ENCODE measurements at regions not wholly inside any gene's neighbourhood (a gene's known extent, or its start where the extent isn't known, plus 50 kb on each side); places are given as distances from the start of the nearest gene placed in this dataset.

DNA sequence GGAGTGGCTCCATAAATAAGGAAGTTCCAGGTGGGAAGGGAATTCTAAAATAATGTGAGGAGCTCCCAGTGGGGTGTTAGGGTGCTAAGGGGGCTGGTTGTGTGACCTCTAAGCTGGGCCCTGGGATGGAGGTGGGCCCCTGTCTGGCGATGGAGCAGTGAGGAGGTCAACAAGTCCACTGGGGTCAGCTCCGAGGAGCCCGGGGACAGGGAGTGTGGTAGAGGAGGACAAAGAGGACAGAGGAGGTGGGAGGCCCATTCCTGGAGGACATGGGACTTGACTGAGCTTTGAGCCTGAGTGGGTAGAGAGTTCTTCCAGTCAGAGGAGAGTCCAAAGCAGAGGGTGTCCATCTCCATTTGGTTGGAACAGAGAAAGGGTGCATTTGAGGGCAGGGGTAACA lies 390.2 kb downstream of the TSHZ3 start:
- CTCF ChIA-PET (ENCODE audit: partially characterized antibody), result interaction anchor here (1.3 to 1.5 kb wide), 2 partner anchors 96 to 116 kb away, joined by 3 read pairs; no protein-coding TSS in a partner anchor
- no peak for DNase-seq (ENCODE audit: low read depth in 1 of 2, low spot score in 2 of 2)
- H2AK5ac ChIP-seq (ENCODE audit: low read depth, low read length), result no peak overlapping the region

More for the DNA sequence above, 390.2 kb downstream of the TSHZ3 start:
- no peaks in the 10 kb centered on the region for H3K36me3 ChIP-seq (ENCODE audit: control insufficient read depth in 2 of 4, insufficient read depth in 4 of 4, low read length in 3 of 4)
- H3K79me2 ChIP-seq (ENCODE audit: control insufficient read depth in 1 of 2, insufficient read depth in 2 of 2, low read length in 2 of 2), result no peaks in the 10 kb centered on the region
- H4K91ac ChIP-seq (replicated peaks; ENCODE audit: insufficient read length, low read length), result no peak overlapping the region
- POLR2A ChIA-PET (ENCODE audit: partially characterized antibody), result no interaction called here
- H2BK12ac ChIP-seq (ENCODE audit: low read depth, low read length), result no peak overlapping the region
- H3K27me3 ChIP-seq (replicated peaks in 1 of 4; ENCODE audit: control insufficient read depth in 3 of 4, extremely low read depth in 1 of 4, insufficient read depth in 3 of 4, low read length in 3 of 4), result no peaks in the 10 kb centered on the region
- H3K4me2 ChIP-seq (ENCODE audit: insufficient read depth in 1 of 2, low read depth in 2 of 2, low read length in 2 of 2), result no peak overlapping the region
- no peak overlapping the region for H3K18ac ChIP-seq (ENCODE audit: extremely low read depth, low read length)
- H3K23me2 ChIP-seq (ENCODE audit: low read depth, low read length), result no peaks in the 10 kb centered on the region
- no peak overlapping the region for H4K8ac ChIP-seq (ENCODE audit: extremely low read depth, insufficient read depth, low read length)
- no peak overlapping the region for H2BK120ac ChIP-seq (replicated peaks; ENCODE audit: low read depth, low read length)
- no peaks in the 10 kb centered on the region for H3K9me3 ChIP-seq (ENCODE audit: insufficient read depth in 2 of 2, low read depth in 1 of 2, low read length in 1 of 2)
- H2BK5ac ChIP-seq (ENCODE audit: low read depth, low read length), result no peak overlapping the region
- H2BK20ac ChIP-seq (ENCODE audit: low read length), result no peak overlapping the region
- no peak for FAIRE-seq
- H3K56ac ChIP-seq (replicated peaks; ENCODE audit: insufficient read length, low read depth, low read length), result no peak overlapping the region
- no peak overlapping the region for H4K5ac ChIP-seq (ENCODE audit: insufficient read length, low read depth, low read length)
- H3K4me1 ChIP-seq (replicated peaks in 1 of 4; ENCODE audit: control insufficient read depth in 3 of 4, insufficient read depth in 4 of 4, low read length in 3 of 4), result peaks cover 0 to 6% (median 3%) of the 10 kb centered on the region in 4 experiments; a peak in 4 of 7 replicates
- no peak overlapping the region for H3K4ac ChIP-seq (replicated peaks; ENCODE audit: insufficient read length, low read depth, low read length)
- no peak overlapping the region for H2BK15ac ChIP-seq (ENCODE audit: low read length)
- H4K20me1 ChIP-seq (replicated peaks in 1 of 2; ENCODE audit: control insufficient read depth in 1 of 2, insufficient read depth in 2 of 2, low read length in 2 of 2), result no peaks in the 10 kb centered on the region
- H3K14ac ChIP-seq (ENCODE audit: insufficient read length), result no peak overlapping the region
- 88% methylated on average over 3 of the region's 3 CpGs; no CpG with 5 or more reads in 1 of the 2 experiments for WGBS, 2 experiments (ENCODE audit: extremely low coverage in 1 of 2, insufficient coverage in 1 of 2, insufficient read length in 1 of 2, insufficient replicate concordance in 2 of 2, low coverage in 1 of 2, low lambda C conversion rate in 2 of 2, missing lambda C conversion rate in 1 of 2)
- TF ChIP-seq RBBP5 (IDR thresholded peaks at IDR 0.05; ENCODE audit: borderline replicate concordance, low read depth, low read length) (no peak), RAD21 (IDR thresholded peaks at IDR 0.05 in 1 of 2, conservative IDR thresholded peaks at IDR 0.05 in 1 of 2; ENCODE audit: low read depth in 2 of 2, low read length in 2 of 2) (no peak), HDAC6 (IDR thresholded peaks at IDR 0.05; ENCODE audit: low read depth, low read length) (no peak), EZH2 (IDR thresholded peaks at IDR 0.05; ENCODE audit: low read depth, low read length, severe bottlenecking) (no peak), ASH2L (IDR thresholded peaks at IDR 0.05; ENCODE audit: low read length) (no peak), CHD2 (IDR thresholded peaks at IDR 0.05; ENCODE audit: low read length) (no peak)
- no peak overlapping the region for H3K4me3 ChIP-seq (ENCODE audit: extremely low read depth in 1 of 4, insufficient read depth in 2 of 4, low read depth in 3 of 4, low read length in 4 of 4)
- H2AFZ ChIP-seq (ENCODE audit: low read length), result no peak overlapping the region
- H3K79me1 ChIP-seq (ENCODE audit: low read depth, low read length), result no peaks in the 10 kb centered on the region
- H3K9ac ChIP-seq (replicated peaks in 1 of 4; ENCODE audit: extremely low read depth in 1 of 4, low read depth in 3 of 4, low read length in 3 of 4), result no peak overlapping the region
- no peak overlapping the region for H3K27ac ChIP-seq (ENCODE audit: low read depth, low read length)
- no peak overlapping the region for H3K23ac ChIP-seq (ENCODE audit: insufficient read length)
